ENCODE measurements at regions not wholly inside any gene's neighbourhood (a gene's known extent, or its start where the extent isn't known, plus 50 kb on each side); places are given as distances from the start of the nearest gene placed in this dataset.

DNA sequence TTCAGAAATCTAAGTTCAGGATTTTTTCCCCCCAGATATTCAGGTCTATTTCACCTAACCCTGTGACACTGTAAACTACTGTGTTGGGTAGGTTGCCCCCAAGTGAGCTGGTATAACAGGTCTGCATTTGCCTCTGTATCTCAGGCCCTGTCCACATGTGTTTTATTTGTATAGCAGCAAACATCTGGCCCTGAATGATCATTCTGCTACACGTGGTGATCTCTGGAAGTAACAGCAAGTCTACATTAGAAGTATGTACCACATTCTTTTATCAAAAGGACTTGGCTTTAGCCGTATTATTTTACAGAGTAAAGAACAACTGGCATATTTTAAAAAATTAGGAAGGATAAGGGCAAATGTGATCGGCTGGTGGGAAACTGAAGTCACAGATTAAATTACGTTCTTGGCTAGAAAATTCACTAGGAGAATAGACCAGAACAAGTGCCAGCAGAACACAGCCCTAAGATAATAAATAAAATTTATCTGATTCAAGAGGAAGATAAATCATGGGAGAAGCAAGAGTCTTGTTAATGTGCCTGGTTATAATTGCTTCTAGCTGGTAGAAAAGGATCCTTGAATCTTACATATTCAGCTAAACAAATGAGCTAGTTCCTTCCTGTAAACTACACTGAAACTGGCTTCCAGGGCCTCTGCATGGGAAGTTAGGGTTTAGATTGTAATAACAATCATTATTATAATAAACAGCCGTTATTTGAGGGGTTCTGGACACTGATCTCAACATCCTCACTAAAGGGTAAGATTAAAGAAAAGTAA, 192.1 kb downstream of the SAMD5 start:
- TF ChIP-seq, protein P1, sequence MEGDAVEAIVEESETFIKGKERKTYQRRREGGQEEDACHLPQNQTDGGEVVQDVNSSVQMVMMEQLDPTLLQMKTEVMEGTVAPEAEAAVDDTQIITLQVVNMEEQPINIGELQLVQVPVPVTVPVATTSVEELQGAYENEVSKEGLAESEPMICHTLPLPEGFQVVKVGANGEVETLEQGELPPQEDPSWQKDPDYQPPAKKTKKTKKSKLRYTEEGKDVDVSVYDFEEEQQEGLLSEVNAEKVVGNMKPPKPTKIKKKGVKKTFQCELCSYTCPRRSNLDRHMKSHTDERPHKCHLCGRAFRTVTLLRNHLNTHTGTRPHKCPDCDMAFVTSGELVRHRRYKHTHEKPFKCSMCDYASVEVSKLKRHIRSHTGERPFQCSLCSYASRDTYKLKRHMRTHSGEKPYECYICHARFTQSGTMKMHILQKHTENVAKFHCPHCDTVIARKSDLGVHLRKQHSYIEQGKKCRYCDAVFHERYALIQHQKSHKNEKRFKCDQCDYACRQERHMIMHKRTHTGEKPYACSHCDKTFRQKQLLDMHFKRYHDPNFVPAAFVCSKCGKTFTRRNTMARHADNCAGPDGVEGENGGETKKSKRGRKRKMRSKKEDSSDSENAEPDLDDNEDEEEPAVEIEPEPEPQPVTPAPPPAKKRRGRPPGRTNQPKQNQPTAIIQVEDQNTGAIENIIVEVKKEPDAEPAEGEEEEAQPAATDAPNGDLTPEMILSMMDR (IDR thresholded peaks at IDR 0.05; ENCODE audit: low read depth, low read length): no peak
- H3K27me3 ChIP-seq: no peaks in the 10 kb centered on the region
- H3K36me3 ChIP-seq: no peaks in the 10 kb centered on the region
- H3K4me3 ChIP-seq (ENCODE audit: low read depth, low read length): no peak overlapping the region
- DNase-seq: no peak
- H3K4me1 ChIP-seq: peaks cover 2% of the 10 kb centered on the region
- no peaks in the 10 kb centered on the region for H3K9me3 ChIP-seq

DNA sequence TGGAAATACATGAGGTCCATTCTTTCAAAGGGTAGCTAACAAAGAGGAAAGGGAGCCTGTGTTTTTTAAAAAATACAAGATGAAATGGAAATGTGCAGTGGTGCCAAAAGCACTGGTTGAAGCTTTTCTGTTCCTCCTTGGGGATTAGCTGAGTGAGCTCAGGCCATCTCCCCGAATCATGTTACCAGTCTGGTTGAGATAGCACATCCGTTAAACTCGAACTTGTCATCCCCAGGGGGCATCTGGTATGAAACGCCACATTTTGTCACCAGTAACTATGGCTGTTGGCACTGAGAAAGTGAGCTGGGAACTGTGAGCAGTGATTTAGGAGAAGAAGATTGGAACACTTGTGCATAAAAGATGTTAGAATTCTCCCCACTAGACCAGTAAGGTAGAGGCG, 196.2 kb downstream of the SAMD5 start:
- TF ChIP-seq, protein P1 (IDR thresholded peaks at IDR 0.05; ENCODE audit: low read depth, low read length): no peak
- Histone ChIP-seq H3K4me1 (peaks cover 2% of the 10 kb centered on the region), H3K4me3 (ENCODE audit: low read depth, low read length) (no peak overlapping the region), H3K9me3 (no peaks in the 10 kb centered on the region), H3K36me3 (no peaks in the 10 kb centered on the region), H3K27me3 (no peaks in the 10 kb centered on the region)
- no peak for DNase-seq

GRCh38 chr6:147707524-147707923, 199.0 kb downstream of the SAMD5 start:
- TF ChIP-seq, protein P1 (IDR thresholded peaks at IDR 0.05; ENCODE audit: low read depth, low read length): no peak
- no peak for DNase-seq
- H3K4me3 ChIP-seq (ENCODE audit: low read depth, low read length): no peak overlapping the region

GRCh38 chr6:147708170-147708569, 199.7 kb downstream of the SAMD5 start:
- no peak for DNase-seq
- no peaks in the 10 kb centered on the region for H3K27me3 ChIP-seq
- H3K36me3 ChIP-seq: no peaks in the 10 kb centered on the region
- H3K4me1 ChIP-seq: peaks cover 2% of the 10 kb centered on the region; the same call in 1 of the 2 replicates
- H3K4me3 ChIP-seq (ENCODE audit: low read depth, low read length): no peak overlapping the region
- TF ChIP-seq, protein P1 (IDR thresholded peaks at IDR 0.05; ENCODE audit: low read depth, low read length): no peak
- H3K9me3 ChIP-seq: no peaks in the 10 kb centered on the region

More at GRCh38 chr6:147707524-147707923, 199.0 kb downstream of the SAMD5 start:
- H3K9me3 ChIP-seq: no peaks in the 10 kb centered on the region
- H3K36me3 ChIP-seq: no peaks in the 10 kb centered on the region
- H3K4me1 ChIP-seq: peaks cover 2% of the 10 kb centered on the region; the same call in 1 of the 2 replicates
- H3K27me3 ChIP-seq: no peaks in the 10 kb centered on the region

DNA sequence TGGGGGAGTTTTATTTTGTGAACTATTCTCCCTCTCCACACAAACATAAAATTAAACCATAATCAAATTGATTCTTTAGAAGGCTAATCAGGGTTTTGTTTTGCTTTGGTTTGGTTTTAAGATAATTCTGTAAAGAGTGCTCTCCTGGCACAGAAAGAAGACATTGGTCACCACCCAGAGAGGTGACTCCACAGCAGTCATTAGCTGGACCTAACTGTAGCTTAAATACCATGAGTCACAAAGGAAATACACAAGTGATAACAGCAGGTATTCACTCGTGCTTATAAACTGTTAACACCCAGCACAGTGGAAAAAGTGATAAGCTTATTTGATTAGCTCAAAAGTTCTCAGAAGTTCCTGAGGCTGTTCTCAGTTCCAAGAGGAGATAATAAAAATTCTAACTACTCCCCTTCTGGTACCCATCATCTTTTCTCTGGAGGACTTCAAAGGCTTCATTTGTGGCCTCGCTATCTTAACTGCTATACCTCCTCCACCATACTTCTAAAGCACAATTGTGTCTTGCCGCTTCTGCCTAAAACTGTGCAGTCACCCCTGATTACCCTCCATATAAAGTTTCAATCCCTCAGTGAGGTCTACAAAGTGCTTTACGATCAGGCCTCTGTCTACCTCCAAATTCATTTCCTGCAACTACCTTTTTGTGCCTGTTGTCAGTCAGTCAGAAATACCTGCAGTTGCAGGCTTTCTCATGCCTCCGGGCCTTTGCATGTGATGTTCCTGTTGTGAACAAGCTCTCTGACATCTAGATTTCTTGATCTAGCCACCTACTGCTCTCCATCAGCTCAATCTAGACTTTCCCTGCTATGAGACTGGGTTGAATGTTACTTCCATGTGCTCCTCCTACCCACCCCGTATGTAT, 201.1 kb downstream of the SAMD5 start:
- H3K4me1 ChIP-seq: no peaks in the 10 kb centered on the region
- DNase-seq: no peak
- H3K9me3 ChIP-seq: no peaks in the 10 kb centered on the region
- no peaks in the 10 kb centered on the region for H3K36me3 ChIP-seq
- TF ChIP-seq, protein P1 (IDR thresholded peaks at IDR 0.05; ENCODE audit: low read depth, low read length): no peak
- no peak overlapping the region for H3K4me3 ChIP-seq (ENCODE audit: low read depth, low read length)
- no peaks in the 10 kb centered on the region for H3K27me3 ChIP-seq

Measured in BE2C (cell line).